ENCODE measurements at regions not wholly inside any gene's neighbourhood (a gene's known extent, or its start where the extent isn't known, plus 50 kb on each side); places are given as distances from the start of the nearest gene placed in this dataset.
"Not testable (repeated sequence)": the region's sequence is repeated elsewhere in the genome, so short reads cannot be mapped to it uniquely, and the experiment has no call there.

DNA sequence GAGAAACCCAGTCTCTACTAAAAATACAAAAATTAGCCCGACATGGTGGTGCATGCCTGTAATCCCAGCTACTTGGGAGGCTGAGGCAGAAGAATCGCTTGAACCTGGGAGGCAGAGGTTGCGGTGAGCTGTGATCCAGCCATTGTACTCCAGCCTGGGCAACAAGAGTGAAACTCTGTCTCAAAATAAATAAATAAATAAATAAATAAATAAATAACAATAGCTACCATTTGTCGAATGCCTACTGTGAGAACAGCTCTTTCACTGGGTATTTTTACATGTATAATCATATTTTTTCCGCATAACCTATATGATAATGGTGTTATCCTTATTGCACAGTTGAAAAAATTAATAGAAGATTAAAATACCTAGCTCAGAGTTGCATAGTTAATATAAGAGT, 177.4 kb downstream of the PHLDA1 start:
- H2BK15ac ChIP-seq (ENCODE audit: low read depth, low read length); H4K8ac ChIP-seq (ENCODE audit: low read depth in 2 of 2, low read length in 2 of 2); DNase-seq; H3K27ac ChIP-seq (ENCODE audit: insufficient read depth, low read length); H4K20me1 ChIP-seq (ENCODE audit: insufficient read depth, low read length); in situ Hi-C loops (cut with MboI; ENCODE audit: low sequenced_read_pairs); H3K18ac ChIP-seq (ENCODE audit: low read depth, low read length); ATAC-seq (ENCODE audit: low read depth); H3K4me3 ChIP-seq (ENCODE audit: insufficient read depth, low read depth, low read length); BruUV-seq (replicated peaks); H2BK5ac ChIP-seq (ENCODE audit: low read depth, low read length, poor library complexity, severe bottlenecking); dilution Hi-C loops (cut with HindIII; ENCODE audit: low sequenced_read_pairs, unreplicated experiment); H2AK5ac ChIP-seq (ENCODE audit: low read depth, low read length); H2BK120ac ChIP-seq (ENCODE audit: low read depth, low read length); H3K4ac ChIP-seq (ENCODE audit: low read depth, low read length); POLR2A ChIA-PET (ENCODE audit: unreplicated experiment); H3K9ac ChIP-seq (ENCODE audit: low read depth, low read length); H4K91ac ChIP-seq (ENCODE audit: insufficient read depth, low read depth, low read length); H3K9me3 ChIP-seq (ENCODE audit: control insufficient read depth, insufficient read depth, low read length); H4K5ac ChIP-seq (ENCODE audit: low read depth, low read length); H3K14ac ChIP-seq (replicated peaks; ENCODE audit: low read depth, low read length); H3K9me1 ChIP-seq (ENCODE audit: insufficient read depth, low read length); H2BK20ac ChIP-seq (ENCODE audit: low read depth, low read length); CTCF ChIA-PET; H3K4me2 ChIP-seq (ENCODE audit: low read depth, low read length); H3K36me3 ChIP-seq (ENCODE audit: control insufficient read depth, insufficient read depth, low read length); H3K4me1 ChIP-seq (ENCODE audit: control insufficient read depth, insufficient read depth, low read length); H3K56ac ChIP-seq (ENCODE audit: extremely low read depth, insufficient read depth, low read length); H3K79me1 ChIP-seq (ENCODE audit: low read depth in 1 of 2, low read length in 2 of 2); H3K27me3 ChIP-seq (ENCODE audit: control insufficient read depth, insufficient read depth, low read length); H2AK9ac ChIP-seq (replicated peaks; ENCODE audit: low read depth, low read length, poor library complexity); H3K23ac ChIP-seq (ENCODE audit: low read depth, low read length); H2AFZ ChIP-seq (replicated peaks; ENCODE audit: low read length, poor library complexity); intact Hi-C loops (cut with micrococcal nuclease): not testable (repeated sequence)
- no CpG with 5 or more reads among the region's 5 CpGs for WGBS, 2 experiments (ENCODE audit: extremely low coverage in 2 of 2, insufficient read length in 1 of 2)
